HG02981 (cell line): ENCODE measurements at regions not wholly inside any gene's neighbourhood (a gene's known extent, or its start where the extent isn't known, plus 50 kb on each side); places are given as distances from the start of the nearest gene placed in this dataset.
"Not testable (repeated sequence)": the region's sequence is repeated elsewhere in the genome, so short reads cannot be mapped to it uniquely, and the experiment has no call there.

Source experiments
- ATAC-seq: cut with Tn5 transposase; IDR thresholded peaks from one replicate; pipeline ENCODE4 v1.9.1; 2021; ENCODE audit warnings: mild to moderate bottlenecking, moderate library complexity; ENCODE audit not compliant: unreplicated experiment

DNA sequence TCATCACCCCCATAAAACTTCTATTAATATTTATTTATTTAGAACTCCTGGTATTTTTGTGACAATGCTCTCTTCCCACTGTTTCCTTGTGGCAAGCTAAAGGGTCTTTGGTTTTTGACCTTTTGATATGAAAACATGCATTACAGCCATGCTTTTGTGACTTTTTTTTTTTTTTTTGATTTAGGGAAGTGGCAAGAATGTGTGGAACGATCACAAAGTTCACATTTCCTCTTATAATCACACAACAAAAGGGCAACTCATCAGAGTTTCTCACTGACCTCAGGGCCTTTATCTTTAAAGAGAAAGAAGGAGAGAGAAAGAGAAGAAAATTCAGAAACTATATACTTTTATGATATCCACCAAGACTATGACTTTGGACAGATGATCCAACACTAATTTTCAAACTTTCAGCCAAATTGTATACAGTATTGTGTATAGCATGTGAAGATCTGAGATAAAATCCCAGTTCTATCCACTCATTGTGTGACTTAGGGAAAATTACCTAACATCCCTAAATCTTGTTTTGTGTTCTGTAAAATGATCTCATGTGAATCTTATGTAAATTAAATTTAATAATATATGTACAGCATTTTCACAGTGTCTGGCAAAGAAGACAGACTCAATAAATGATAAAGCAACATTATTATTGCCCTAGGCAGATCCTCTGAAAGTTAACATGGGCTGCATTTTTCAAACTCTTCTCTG is 106.8 kb upstream of the MARCKS start:
- ATAC-seq, result no peak

DNA sequence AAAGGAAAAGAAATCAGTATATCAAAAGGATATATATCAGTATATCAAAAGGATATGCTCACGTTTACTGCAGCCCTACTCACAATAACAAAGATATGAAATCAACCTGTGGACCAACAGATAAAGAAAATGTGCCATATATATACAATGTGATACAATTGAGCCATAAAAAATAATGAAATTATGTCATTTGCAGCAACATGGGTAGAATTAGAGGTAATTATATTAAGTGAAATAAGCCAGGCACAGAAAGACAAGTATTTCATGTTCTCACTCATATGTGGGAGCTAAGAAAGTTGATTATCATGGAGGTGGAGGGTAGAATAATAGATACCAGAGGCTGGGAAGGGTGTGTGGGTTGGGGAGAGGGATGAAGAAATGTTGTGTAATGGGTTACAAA is 102.9 kb upstream of the MARCKS start:
- ATAC-seq, result no peak

DNA sequence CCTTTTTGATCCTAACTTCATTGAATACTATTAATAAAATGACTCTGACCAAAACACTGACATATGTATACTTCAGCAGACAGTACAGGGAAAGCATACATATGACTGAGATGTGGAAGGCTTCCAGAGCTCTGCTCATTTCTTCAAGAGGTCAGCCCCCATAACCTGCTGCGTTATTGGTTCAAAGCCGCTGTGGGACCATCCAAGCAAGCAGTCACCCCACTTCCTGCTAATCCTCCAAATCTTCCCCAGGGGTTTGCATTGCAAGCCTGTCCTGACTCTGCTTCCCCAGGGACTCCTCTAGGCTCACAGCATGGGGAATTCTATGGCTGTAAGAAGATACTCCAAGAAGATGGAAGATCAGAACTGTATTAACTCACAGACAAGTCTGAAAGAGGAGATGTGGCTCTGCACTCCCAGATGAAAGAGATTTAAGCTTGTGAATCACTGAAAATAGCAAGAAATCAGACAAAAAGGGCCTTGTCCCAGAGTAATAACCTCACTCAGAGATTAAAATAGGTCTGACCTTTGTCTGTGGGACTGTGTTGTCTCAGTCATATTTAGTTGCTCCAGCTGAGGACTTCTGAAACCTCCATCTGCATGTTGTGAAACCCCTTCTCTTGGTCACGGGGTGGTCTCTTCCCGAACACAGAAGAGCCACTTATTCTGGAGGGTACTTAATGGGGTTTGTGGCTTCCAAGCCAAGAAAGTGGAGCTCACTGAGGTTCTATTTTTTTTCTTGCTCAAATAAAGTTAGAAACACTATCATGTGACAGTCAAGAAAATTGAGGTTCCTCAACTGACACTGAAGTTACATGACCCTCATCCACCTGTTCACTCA is 101.5 kb upstream of the MARCKS start:
- ATAC-seq, result peak; percentile 76

DNA sequence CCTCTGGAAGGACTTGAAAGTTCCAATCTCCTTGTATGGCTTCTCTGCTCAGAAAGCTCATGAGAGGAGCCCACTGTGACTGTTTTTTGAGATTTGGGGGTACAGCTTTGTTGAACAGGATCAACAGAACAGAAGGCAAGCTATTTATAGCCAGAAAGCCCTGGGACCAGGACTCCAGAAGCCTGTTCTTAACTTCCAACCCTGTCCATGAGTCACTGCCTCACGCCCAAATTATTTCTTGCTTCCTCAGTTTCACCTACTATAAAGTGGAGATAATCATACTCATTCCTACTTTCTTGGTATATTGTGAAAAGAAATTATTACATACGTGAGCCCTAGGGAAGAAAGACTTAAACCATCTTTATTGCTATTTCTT is 100.9 kb upstream of the MARCKS start:
- ATAC-seq, result no peak

- no peak for ATAC-seq
Measured at GRCh38 chr6:113758214-113758613, 98.9 kb upstream of the MARCKS start.

GRCh38 chr6:113758826-113759574 is 98.1 kb upstream of the MARCKS start:
- no peak for ATAC-seq

DNA sequence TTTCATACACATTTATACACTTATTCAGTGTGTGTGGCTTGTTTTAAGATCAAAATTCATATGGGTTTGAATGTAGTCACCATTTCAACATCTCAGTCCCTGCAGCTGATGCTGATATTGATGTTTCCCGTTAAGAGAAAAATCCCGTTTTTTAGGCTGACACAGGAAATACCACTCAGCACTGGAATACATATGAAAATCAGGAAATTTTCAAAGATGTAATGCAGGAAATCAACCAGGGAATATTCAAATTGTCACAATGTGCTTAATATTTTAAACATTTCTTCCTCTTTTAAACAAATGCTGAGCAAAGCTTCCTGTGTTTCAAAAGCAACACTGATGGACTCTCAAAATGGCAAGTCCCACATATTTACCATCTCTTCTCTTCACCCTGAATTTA is 94.5 kb upstream of the MARCKS start:
- ATAC-seq, result no peak

DNA sequence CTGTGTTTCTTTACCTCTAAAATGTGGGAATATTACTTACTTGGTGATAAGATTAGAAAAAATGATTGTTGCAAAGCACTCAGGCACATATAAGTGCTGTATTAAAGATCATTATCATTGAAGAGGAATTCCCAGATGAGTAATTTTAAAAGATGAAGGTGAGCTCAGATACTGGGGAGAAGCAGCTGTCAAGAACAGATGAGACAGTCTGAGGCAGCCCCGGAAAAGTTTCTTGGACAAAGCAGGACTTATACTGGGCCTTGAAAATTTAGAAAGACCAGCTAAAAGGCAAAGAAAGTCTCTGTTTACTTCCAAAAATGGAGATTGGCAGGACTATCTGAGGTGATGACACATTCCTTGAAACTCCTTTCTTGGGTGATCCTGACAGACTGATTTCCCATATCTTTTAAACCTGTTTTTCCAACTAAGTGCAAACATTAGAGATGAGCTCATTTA is 93.8 kb upstream of the MARCKS start:
- ATAC-seq, result no peak

- no peak for ATAC-seq
Measured at GRCh38 chr6:113763876-113764275, 93.3 kb upstream of the MARCKS start.

GRCh38 chr6:113765909-113766308 is 91.2 kb upstream of the MARCKS start:
- ATAC-seq, result no peak

- ATAC-seq, result no peak
Measured at GRCh38 chr6:113767985-113768384, 89.2 kb upstream of the MARCKS start.

GRCh38 chr6:113772961-113773360 is 84.2 kb upstream of the MARCKS start:
- ATAC-seq, result no peak

GRCh38 chr6:113774127-113774825 is 82.9 kb upstream of the MARCKS start:
- no peak for ATAC-seq

DNA sequence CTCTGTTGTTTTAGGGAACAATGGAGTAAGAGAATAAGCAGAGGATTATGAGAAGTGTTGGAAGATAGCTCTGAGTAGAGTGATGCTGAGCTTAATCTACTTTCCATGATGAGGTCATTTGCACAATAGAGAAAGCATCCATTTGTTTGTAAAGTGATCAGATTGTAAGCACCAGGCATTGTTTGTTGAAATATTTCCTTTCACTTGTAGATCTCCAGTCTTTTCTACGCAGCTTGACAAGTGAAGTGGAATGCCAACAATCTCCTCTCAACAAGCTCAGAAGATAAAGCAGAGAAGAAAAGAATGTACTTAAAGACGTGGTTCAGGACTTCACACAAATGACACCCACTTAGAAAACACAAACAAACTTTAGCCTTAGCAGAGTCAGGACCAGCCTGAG is 80.1 kb upstream of the MARCKS start:
- no peak for ATAC-seq

DNA sequence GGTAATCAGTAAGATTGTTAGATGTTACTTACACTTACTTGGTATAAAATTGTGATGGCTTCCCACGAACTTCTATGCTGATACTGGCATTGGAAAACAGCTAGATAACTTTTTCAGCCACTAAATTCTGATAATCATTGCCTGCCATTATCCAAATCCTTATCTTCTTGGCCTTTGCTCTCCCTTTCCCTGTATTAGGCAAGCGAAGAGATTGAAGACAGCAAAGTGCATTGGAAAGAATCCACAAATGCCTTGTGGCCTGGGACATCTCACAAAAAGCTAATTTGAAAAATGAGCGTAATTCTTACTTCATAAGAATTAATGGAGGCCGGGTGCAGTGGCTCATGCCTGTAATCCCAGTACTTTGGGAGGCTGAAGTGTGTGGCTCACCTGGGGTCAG is 79.5 kb upstream of the MARCKS start:
- no peak for ATAC-seq

- ATAC-seq, result no peak
Measured at GRCh38 chr6:113779656-113780055, 77.5 kb upstream of the MARCKS start.

DNA sequence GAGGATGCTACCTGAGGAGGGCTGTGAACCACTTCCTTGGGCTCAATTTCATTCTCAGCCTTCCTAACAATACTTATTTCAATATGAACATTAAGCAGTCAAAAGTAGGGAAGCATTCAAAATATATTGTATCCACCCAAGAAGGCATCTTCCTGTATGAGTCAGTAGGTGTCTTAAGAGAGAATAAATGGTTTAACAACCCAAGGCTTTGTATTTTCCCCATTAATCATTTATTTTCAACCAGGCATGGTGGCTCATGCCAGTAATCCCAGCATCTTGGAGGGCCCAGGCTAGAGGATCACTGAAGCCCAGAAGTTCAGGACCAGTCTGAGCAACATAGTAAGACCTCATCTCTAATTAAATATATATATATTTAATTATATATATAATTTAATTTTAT is 74.5 kb upstream of the MARCKS start:
- no peak for ATAC-seq

- no peak for ATAC-seq
Measured at GRCh38 chr6:113786168-113786567, 71.0 kb upstream of the MARCKS start.

- no peak for ATAC-seq
Measured at GRCh38 chr6:113788586-113788985, 68.6 kb upstream of the MARCKS start.

DNA sequence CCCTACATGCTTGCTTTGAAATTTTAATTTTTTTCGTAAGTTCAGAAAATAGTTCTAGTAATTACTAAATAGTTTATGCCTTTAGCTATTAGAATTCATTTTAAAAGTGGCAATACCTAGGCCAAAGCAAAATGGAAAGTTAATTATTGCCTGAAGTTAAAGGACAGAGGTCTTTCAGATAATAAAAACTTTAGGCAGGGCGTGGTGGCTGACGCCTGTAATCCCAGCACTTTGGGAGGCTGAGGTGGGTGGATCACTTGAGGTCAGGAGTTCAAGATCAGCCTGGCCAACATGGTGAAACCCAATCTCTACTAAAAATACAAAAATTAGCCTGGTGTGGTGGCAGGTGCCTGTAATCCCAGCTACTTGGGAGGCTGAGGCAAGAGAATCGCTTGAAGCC is 65.9 kb upstream of the MARCKS start:
- not testable (repeated sequence) for ATAC-seq

DNA sequence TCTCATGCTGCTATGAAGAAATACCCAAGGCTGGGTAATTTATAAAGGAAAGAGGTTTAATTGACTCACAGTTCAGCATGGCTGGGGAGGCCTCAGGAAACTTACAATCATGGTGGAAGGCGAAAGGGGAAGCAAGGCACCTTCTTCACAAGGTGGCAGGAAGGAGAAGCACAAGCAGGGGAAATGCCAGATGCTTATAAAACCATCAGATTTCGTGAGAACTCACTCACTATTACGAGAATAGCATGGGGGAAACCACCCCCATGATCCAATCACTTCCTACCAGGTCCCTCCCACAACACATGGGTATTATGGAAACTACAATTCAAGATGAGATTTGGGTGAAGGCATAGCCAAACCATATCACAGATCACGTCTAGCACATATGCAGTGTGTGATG is 61.8 kb upstream of the MARCKS start:
- ATAC-seq, result not testable (repeated sequence)
